Neural progenitor cell (in vitro differentiated cells): ENCODE measurements at regions not wholly inside any gene's neighbourhood (a gene's known extent, or its start where the extent isn't known, plus 50 kb on each side); places are given as distances from the start of the nearest gene placed in this dataset.

Experiments
- DNase-seq: peaks from one replicate; pipeline ENCODE4 v3.0.0-alpha.2; 2016; ENCODE audit warnings: low spot score
- H2AFZ ChIP-seq: fragments of 200-600 bp; sonication (generic); replicated peaks from 2 replicates; pipeline ENCODE4 v1.6.1; 2016; ENCODE audit warnings: antibody characterized with exemption
- H3F3A ChIP-seq: fragments of 200-600 bp; sonication (generic); 2 replicates; pipeline ENCODE4 v1.6.1; 2016; ENCODE audit warnings: antibody characterized with exemption, low read depth
- H3K27ac ChIP-seq: fragments of 200-600 bp; sonication (generic); 2 replicates; pipeline ENCODE4 v1.5.1; 2016; ENCODE audit warnings: mild to moderate bottlenecking
- H3K27me3 ChIP-seq: fragments of 200-600 bp; sonication (generic); 2 replicates; pipeline ENCODE4 v1.6.1; 2016; ENCODE audit warnings: mild to moderate bottlenecking, moderate library complexity
- H3K36me3 ChIP-seq: fragments of 200-600 bp; sonication (generic); 2 replicates; pipeline ENCODE4 v1.5.1; 2016
- H3K4me1 ChIP-seq: fragments of 200-600 bp; sonication (generic); 2 replicates; pipeline ENCODE4 v1.6.1; 2016; ENCODE audit warnings: mixed run types
- H3K4me2 ChIP-seq: fragments of 200-600 bp; sonication (generic); 2 replicates; pipeline ENCODE4 v1.6.1; 2016
- H3K4me3 ChIP-seq: fragments of 200-600 bp; sonication (generic); 2 replicates; pipeline ENCODE4 v1.5.1; 2016
- H3K79me2 ChIP-seq: fragments of 200-600 bp; sonication (generic); 2 replicates; pipeline ENCODE4 v1.6.1; 2016; ENCODE audit warnings: low read depth
- H3K9ac ChIP-seq: fragments of 200-600 bp; sonication (generic); 2 replicates; pipeline ENCODE4 v1.6.1; 2016
- H3K9me3 ChIP-seq: fragments of 200-600 bp; sonication (generic); 2 replicates; pipeline ENCODE4 v1.5.1; 2016; ENCODE audit warnings: low read depth
- H4K20me1 ChIP-seq: fragments of 200-600 bp; sonication (generic); 2 replicates; pipeline ENCODE4 v1.6.1; 2016; ENCODE audit warnings: low read depth
- H3K27ac Mint-ChIP-seq: 3 replicates; pipeline ENCODE4 v1.8.0; 2021; ENCODE audit warnings: mixed read lengths
- H3K27me3 Mint-ChIP-seq: 2 replicates; pipeline ENCODE4 v1.8.0; 2022; ENCODE audit warnings: low read depth, mild to moderate bottlenecking, inconsistent platforms, moderate library complexity, mixed read lengths; ENCODE audit not compliant: insufficient read depth
- H3K36me3 Mint-ChIP-seq: 3 replicates; pipeline ENCODE4 v1.8.0; 2021; ENCODE audit warnings: mixed read lengths
- H3K4me1 Mint-ChIP-seq: 3 replicates; pipeline ENCODE4 v1.8.0; 2021; ENCODE audit warnings: mixed read lengths
- H3K4me3 Mint-ChIP-seq: 3 replicates; pipeline ENCODE4 v1.8.0; 2021; ENCODE audit warnings: mild to moderate bottlenecking, moderate library complexity, mixed read lengths
- H3K9me3 Mint-ChIP-seq: 3 replicates; pipeline ENCODE4 v1.8.0; 2020; ENCODE audit warnings: mixed read lengths
- EZH2 ChIP-seq: fragments of 200-600 bp; sonication (generic); IDR thresholded peaks from 2 replicates; pipeline ENCODE4 v1.6.1; 2017; ENCODE audit warnings: antibody characterized with exemption, mild to moderate bottlenecking, moderate library complexity
- EZH2phosphoT487 ChIP-seq: fragments of 200-600 bp; sonication (generic); IDR thresholded peaks from 2 replicates; pipeline ENCODE4 v1.6.1; 2017; ENCODE audit warnings: antibody characterized with exemption
- TF ChIP-seq, protein P1 (sequence below): fragments of 200-600 bp; sonication (generic); IDR thresholded peaks from 2 replicates; pipeline ENCODE4 v1.5.1; 2017; ENCODE audit warnings: antibody characterized with exemption, mild to moderate bottlenecking

DNA sequence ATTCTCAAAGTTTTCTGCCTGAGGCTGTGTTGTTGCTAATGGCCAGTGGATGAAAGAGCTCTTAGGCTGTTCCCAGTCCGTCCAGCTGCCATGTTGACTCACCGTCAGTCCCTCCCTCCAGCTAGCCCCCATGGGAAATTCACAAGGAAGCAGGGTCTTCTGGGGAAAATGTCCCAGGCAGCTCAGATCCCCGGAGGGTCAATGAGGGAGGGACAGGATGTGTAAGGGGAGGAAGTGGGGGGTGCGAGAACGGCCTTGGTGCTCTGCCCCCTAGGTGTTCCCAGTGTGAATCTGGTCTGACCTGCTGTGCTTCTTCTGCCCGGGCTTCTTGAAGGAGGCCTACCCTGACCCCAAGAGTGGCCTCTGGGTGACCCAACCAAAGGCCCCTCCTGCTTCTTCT is 65.9 kb downstream of the CEBPB start:
- no peak overlapping the region for H3K9ac ChIP-seq
- H3K27me3 ChIP-seq: no peaks in the 10 kb centered on the region
- no peaks in the 10 kb centered on the region for H3K79me2 ChIP-seq
- no peak overlapping the region for H2AFZ ChIP-seq
- Mint-ChIP-seq H3K27me3 (peaks cover 18% of the 10 kb centered on the region), H3K4me3 (no peak overlapping the region), H3K27ac (no peak overlapping the region), H3K36me3 (no peaks in the 10 kb centered on the region), H3K9me3 (no peaks in the 10 kb centered on the region), H3K4me1 (peaks cover 3% of the 10 kb centered on the region)
- H3K36me3 ChIP-seq: no peaks in the 10 kb centered on the region
- H3F3A ChIP-seq: no peaks in the 10 kb centered on the region
- H4K20me1 ChIP-seq: no peaks in the 10 kb centered on the region
- no peak for DNase-seq
- TF ChIP-seq, protein P1, sequence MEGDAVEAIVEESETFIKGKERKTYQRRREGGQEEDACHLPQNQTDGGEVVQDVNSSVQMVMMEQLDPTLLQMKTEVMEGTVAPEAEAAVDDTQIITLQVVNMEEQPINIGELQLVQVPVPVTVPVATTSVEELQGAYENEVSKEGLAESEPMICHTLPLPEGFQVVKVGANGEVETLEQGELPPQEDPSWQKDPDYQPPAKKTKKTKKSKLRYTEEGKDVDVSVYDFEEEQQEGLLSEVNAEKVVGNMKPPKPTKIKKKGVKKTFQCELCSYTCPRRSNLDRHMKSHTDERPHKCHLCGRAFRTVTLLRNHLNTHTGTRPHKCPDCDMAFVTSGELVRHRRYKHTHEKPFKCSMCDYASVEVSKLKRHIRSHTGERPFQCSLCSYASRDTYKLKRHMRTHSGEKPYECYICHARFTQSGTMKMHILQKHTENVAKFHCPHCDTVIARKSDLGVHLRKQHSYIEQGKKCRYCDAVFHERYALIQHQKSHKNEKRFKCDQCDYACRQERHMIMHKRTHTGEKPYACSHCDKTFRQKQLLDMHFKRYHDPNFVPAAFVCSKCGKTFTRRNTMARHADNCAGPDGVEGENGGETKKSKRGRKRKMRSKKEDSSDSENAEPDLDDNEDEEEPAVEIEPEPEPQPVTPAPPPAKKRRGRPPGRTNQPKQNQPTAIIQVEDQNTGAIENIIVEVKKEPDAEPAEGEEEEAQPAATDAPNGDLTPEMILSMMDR: no peak
- TF ChIP-seq EZH2phosphoT487 (no peak), EZH2 (no peak)
- H3K27ac ChIP-seq: no peak overlapping the region
- H3K9me3 ChIP-seq: no peaks in the 10 kb centered on the region
- H3K4me3 ChIP-seq: no peak overlapping the region
- no peaks in the 10 kb centered on the region for H3K4me1 ChIP-seq
- no peak overlapping the region for H3K4me2 ChIP-seq

DNA sequence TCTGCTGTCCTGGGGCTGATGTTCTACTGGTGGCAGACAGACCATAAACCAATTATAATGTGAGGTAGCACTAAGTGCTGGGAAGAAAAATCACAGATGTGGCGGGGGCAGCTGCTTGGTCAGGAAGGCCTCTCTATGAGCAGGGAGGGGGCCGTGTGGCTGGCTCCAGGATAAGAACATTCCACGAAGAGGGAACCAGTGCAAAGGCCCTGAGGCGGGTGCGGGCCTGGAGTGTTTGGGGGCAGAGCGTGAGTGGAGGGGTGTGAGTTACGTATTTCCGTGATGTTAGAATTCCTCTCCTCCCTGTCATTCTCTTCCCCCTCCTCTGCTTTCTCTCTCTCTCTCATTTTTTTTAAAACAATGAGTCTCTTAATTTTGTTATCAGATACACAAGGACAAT is 67.2 kb downstream of the CEBPB start:
- TF ChIP-seq EZH2phosphoT487: no peak
- TF ChIP-seq EZH2: no peak
- TF ChIP-seq, protein P1: no peak
- no peaks in the 10 kb centered on the region for H4K20me1 ChIP-seq
- H3K4me1 Mint-ChIP-seq: peaks cover 3% of the 10 kb centered on the region
- no peaks in the 10 kb centered on the region for H3K4me1 ChIP-seq
- no peaks in the 10 kb centered on the region for H3K27me3 ChIP-seq
- H2AFZ ChIP-seq: no peak overlapping the region
- no peak overlapping the region for H3K4me3 Mint-ChIP-seq
- H3K27ac ChIP-seq: no peak overlapping the region
- H3K9ac ChIP-seq: no peak overlapping the region
- no peaks in the 10 kb centered on the region for H3K79me2 ChIP-seq
- H3K9me3 ChIP-seq: no peaks in the 10 kb centered on the region
- H3F3A ChIP-seq: no peaks in the 10 kb centered on the region
- H3K36me3 Mint-ChIP-seq: no peaks in the 10 kb centered on the region
- no peak overlapping the region for H3K27ac Mint-ChIP-seq
- no peak for DNase-seq
- no peaks in the 10 kb centered on the region for H3K9me3 Mint-ChIP-seq
- no peak overlapping the region for H3K4me2 ChIP-seq
- peaks cover 14% of the 10 kb centered on the region for H3K27me3 Mint-ChIP-seq
- H3K36me3 ChIP-seq: no peaks in the 10 kb centered on the region
- H3K4me3 ChIP-seq: no peak overlapping the region

DNA sequence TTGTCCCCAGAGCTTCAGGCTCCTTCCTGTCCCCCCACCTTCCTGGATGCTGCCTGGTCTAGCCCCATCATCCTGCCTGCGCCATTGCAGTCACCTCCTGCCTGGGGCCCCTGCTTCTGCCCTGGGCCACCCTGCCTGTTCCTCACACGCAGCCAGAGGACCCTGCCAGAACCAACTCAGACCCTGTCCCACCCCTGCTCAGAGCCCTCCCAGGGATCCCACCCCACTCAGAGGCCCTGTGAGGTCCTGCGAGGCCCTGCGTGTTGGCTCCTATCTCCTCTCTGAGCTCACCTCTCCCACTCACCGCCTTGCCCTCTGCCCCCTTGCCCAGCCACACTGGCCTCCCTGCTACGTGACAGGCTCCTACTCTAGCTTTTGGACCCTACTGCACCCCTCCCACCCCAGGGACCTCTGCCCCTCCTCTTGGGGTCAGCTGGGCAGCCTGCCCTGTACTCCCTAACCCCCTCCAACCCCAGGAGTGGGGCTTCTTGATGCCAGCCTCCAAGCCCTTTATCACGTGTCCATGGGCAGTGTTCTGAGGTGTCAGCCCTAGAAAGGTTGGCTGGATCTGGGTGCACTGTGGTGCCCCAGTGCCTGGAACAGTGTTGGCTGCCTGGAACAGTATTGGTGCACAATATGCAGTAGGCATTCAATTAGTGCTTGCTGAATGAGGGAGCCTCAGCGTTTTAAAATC is 68.3 kb downstream of the CEBPB start:
- Mint-ChIP-seq H3K27ac (no peak overlapping the region), H3K4me3 (no peak overlapping the region), H3K4me1 (peaks cover 3% of the 10 kb centered on the region), H3K36me3 (no peaks in the 10 kb centered on the region), H3K27me3 (peaks cover 14% of the 10 kb centered on the region), H3K9me3 (no peaks in the 10 kb centered on the region)
- no peak for DNase-seq
- Histone ChIP-seq H3F3A (no peaks in the 10 kb centered on the region), H3K27me3 (no peaks in the 10 kb centered on the region), H3K4me2 (no peak overlapping the region), H2AFZ (no peak overlapping the region), H4K20me1 (no peaks in the 10 kb centered on the region), H3K9me3 (no peaks in the 10 kb centered on the region), H3K4me1 (no peaks in the 10 kb centered on the region), H3K36me3 (no peaks in the 10 kb centered on the region), H3K27ac (no peak overlapping the region), H3K9ac (no peak overlapping the region), H3K4me3 (no peak overlapping the region), H3K79me2 (no peaks in the 10 kb centered on the region)
- TF ChIP-seq EZH2 (no peak), EZH2phosphoT487 (no peak)
- TF ChIP-seq, protein P1: no peak
